Fibroblast of lung (primary cell): ENCODE measurements at regions not wholly inside any gene's neighbourhood (a gene's known extent, or its start where the extent isn't known, plus 50 kb on each side); places are given as distances from the start of the nearest gene placed in this dataset.
A peak's percentile ranks its signal among the peaks of the same experiment; 100 is the strongest.

ENCODE experiments used
- DNase-seq, 2 donors: peaks; one replicate each; pipeline versions ENCODE4 v3.0.0 to v3.0.0-alpha.2; 2010; ENCODE audit warnings: low read depth in 2 of 2
- H2AFZ ChIP-seq: 2 replicates; pipeline ENCODE4 v1.5.1; 2012; ENCODE audit warnings: low read length, control low read depth, inconsistent platforms
- H3K27ac ChIP-seq: 2 replicates; pipeline ENCODE4 v1.5.1; 2011; ENCODE audit warnings: low read length, control low read depth; ENCODE audit not compliant: insufficient read depth
- H3K27me3 ChIP-seq: 2 replicates; pipeline ENCODE4 v1.5.1; 2011; ENCODE audit warnings: mild to moderate bottlenecking, low read length; ENCODE audit not compliant: control insufficient read depth, insufficient read depth
- H3K36me3 ChIP-seq: 2 replicates; pipeline ENCODE4 v1.5.1; 2011; ENCODE audit warnings: low read length; ENCODE audit not compliant: control insufficient read depth, insufficient read depth
- H3K4me1 ChIP-seq: 2 replicates; pipeline ENCODE4 v1.5.1; 2011; ENCODE audit warnings: low read length; ENCODE audit not compliant: control insufficient read depth, insufficient read depth; ENCODE audit errors: extremely low read depth
- H3K4me2 ChIP-seq: 2 replicates; pipeline ENCODE4 v1.5.1; 2011; ENCODE audit warnings: low read length, control low read depth; ENCODE audit not compliant: insufficient read depth; ENCODE audit errors: extremely low read depth
- H3K4me3 ChIP-seq, 4 experiments: fragments of 200-600 bp in 1 of 4; sonication (generic) in 1 of 4; replicated peaks in 1 of 4; 2 replicates each; pipeline ENCODE4 v1.5.1; 2011 to 2016; ENCODE audit warnings: low read length in 4 of 4, low read depth in 3 of 4, mild to moderate bottlenecking in 3 of 4, control low read depth in 2 of 4, inconsistent platforms in 1 of 4, mixed read lengths in 1 of 4; ENCODE audit not compliant: insufficient read depth in 1 of 4; ENCODE audit errors: control extremely low read depth in 1 of 4
- H3K79me2 ChIP-seq: 2 replicates; pipeline ENCODE4 v1.5.1; 2012; ENCODE audit warnings: mild to moderate bottlenecking, low read length, inconsistent platforms; ENCODE audit not compliant: control insufficient read depth, insufficient read depth
- H3K9ac ChIP-seq: 2 replicates; pipeline ENCODE4 v1.5.1; 2011; ENCODE audit warnings: mild to moderate bottlenecking, low read length, control low read depth; ENCODE audit not compliant: insufficient read depth
- H3K9me3 ChIP-seq: 2 replicates; pipeline ENCODE4 v1.5.1; 2012; ENCODE audit warnings: low read depth, low read length; ENCODE audit not compliant: control insufficient read depth, insufficient read depth
- H4K20me1 ChIP-seq: 2 replicates; pipeline ENCODE4 v1.5.1; 2011; ENCODE audit warnings: low read length; ENCODE audit not compliant: control insufficient read depth, insufficient read depth; ENCODE audit errors: extremely low read depth
- EZH2 ChIP-seq: IDR thresholded peaks from 2 replicates; pipeline ENCODE4 v1.5.1; 2012; ENCODE audit warnings: low read length, control low read depth, mild to moderate bottlenecking; ENCODE audit errors: missing control alignments
- TF ChIP-seq, protein P1 (sequence below), 2 donors: IDR thresholded peaks in 1 of 2; conservative IDR thresholded peaks in 1 of 2; 1 replicate in 1 of 2; 2 replicates in 1 of 2; pipeline ENCODE4 v1.5.1; 2011 to 2012; ENCODE audit warnings: low read length in 2 of 2, control low read depth in 1 of 2, inconsistent platforms in 1 of 2, low read depth in 1 of 2, mild to moderate bottlenecking in 1 of 2

DNA sequence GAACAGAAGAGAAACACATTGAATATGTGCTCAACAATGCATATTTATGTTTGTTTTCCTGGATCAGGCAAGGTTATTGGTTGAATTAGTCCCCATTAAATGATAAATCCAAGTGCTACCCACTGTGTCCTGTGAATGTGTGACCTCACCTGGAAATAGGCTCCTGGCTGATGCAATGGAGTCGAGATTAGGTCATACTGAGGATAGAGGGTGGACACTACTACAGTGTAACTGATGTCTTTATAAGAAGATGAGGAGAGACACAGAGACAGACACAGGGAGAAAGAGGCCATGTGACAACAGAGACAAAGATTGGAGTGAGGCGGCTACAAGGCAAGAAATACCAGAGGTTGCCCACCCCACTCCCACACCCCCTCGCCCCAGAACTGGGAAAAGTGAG lies 559.3 kb downstream of the C6orf118 start:
- H4K20me1 ChIP-seq: no peaks in the 10 kb centered on the region
- H3K36me3 ChIP-seq: no peaks in the 10 kb centered on the region
- H3K27ac ChIP-seq: no peak overlapping the region
- no peak for TF ChIP-seq EZH2
- TF ChIP-seq, protein P1, sequence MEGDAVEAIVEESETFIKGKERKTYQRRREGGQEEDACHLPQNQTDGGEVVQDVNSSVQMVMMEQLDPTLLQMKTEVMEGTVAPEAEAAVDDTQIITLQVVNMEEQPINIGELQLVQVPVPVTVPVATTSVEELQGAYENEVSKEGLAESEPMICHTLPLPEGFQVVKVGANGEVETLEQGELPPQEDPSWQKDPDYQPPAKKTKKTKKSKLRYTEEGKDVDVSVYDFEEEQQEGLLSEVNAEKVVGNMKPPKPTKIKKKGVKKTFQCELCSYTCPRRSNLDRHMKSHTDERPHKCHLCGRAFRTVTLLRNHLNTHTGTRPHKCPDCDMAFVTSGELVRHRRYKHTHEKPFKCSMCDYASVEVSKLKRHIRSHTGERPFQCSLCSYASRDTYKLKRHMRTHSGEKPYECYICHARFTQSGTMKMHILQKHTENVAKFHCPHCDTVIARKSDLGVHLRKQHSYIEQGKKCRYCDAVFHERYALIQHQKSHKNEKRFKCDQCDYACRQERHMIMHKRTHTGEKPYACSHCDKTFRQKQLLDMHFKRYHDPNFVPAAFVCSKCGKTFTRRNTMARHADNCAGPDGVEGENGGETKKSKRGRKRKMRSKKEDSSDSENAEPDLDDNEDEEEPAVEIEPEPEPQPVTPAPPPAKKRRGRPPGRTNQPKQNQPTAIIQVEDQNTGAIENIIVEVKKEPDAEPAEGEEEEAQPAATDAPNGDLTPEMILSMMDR (conservative IDR thresholded peaks at IDR 0.05 in 1 of 2, IDR thresholded peaks at IDR 0.05 in 1 of 2; ENCODE audit: low read depth in 1 of 2, low read length in 2 of 2): no peak
- H3K9ac ChIP-seq: no peak overlapping the region
- H3K27me3 ChIP-seq: no peaks in the 10 kb centered on the region
- H3K4me2 ChIP-seq: no peak overlapping the region
- H2AFZ ChIP-seq: no peak overlapping the region
- no peak overlapping the region for H3K4me3 ChIP-seq
- H3K9me3 ChIP-seq: no peaks in the 10 kb centered on the region
- DNase-seq: no peak
- H3K79me2 ChIP-seq: no peaks in the 10 kb centered on the region
- no peaks in the 10 kb centered on the region for H3K4me1 ChIP-seq

DNA sequence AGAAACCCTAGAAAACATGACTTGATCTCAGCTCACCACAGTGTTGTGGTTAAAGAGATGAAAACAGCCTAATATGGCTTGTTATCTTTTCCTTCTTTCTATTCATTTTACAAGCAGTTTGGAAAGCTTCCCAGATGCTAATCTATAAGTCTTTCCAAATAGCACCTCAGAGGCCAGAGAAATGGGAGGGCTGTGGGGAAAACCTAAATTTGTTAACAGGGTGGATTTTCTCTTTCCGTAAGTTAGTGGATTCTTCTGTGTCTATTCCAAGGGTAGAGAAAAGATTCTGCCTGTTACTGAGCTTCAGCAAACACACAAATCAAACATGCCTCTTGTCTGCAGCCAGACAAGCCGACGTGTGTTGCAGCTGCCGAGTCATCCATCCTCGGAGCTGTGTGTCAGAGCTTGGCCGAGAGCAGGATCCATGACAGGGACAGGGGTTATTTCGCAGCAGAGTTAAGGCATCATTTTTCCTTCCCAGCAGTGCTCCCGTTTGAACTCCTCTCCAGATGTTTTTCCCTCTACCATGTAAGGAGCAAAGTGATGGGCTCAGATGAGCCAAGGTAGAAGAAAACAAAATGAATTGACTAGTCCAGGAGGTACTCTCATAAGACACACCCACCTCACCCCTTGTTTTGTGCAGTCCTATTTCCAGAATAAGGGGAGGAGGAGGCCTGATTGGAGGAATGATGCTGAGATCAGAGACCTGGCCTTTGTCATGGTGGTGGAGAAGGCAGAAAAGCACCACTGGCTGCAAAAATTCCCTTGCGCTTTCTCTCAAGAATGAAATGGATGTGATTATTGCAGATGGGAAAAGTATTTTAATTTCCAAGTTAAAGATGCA lies 560.0 kb downstream of the C6orf118 start:
- H3K79me2 ChIP-seq: no peaks in the 10 kb centered on the region
- H3K4me1 ChIP-seq: no peaks in the 10 kb centered on the region
- TF ChIP-seq, protein P1 (conservative IDR thresholded peaks at IDR 0.05 in 1 of 2, IDR thresholded peaks at IDR 0.05 in 1 of 2; ENCODE audit: low read depth in 1 of 2, low read length in 2 of 2): no peak
- TF ChIP-seq EZH2: no peak
- no peak overlapping the region for H3K27ac ChIP-seq
- no peaks in the 10 kb centered on the region for H4K20me1 ChIP-seq
- no peak overlapping the region for H3K9ac ChIP-seq
- H3K27me3 ChIP-seq: no peaks in the 10 kb centered on the region
- no peak overlapping the region for H3K4me3 ChIP-seq
- no peak overlapping the region for H3K4me2 ChIP-seq
- no peaks in the 10 kb centered on the region for H3K36me3 ChIP-seq
- no peaks in the 10 kb centered on the region for H3K9me3 ChIP-seq
- no peak overlapping the region for H2AFZ ChIP-seq
- DNase-seq: peak in 1 of 2 donors; percentile 94

DNA sequence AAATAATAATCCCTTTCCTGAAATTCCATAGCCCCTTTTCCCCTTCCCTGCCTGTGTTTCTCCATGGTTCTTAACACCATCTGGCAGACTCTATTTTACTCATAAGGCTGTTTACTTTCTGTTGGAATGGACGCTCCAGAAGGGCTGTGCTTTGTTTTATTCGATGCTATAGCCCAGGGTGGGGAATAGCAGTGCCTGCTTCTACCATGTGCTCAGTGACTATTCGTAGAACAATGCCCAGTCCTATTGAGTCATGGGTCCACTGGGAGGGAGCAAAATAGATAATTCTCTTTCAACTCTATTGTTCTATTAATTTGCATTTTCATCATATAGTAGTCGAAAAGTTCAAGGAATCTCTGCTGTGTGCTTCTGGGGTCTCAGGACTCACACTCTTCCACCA lies 565.1 kb downstream of the C6orf118 start:
- H3K4me3 ChIP-seq: no peak overlapping the region
- TF ChIP-seq EZH2: no peak
- TF ChIP-seq, protein P1 (conservative IDR thresholded peaks at IDR 0.05 in 1 of 2, IDR thresholded peaks at IDR 0.05 in 1 of 2; ENCODE audit: low read depth in 1 of 2, low read length in 2 of 2): no peak
- no peak for DNase-seq

More for the DNA sequence above, 565.1 kb downstream of the C6orf118 start:
- Histone ChIP-seq H3K4me2 (no peak overlapping the region), H3K36me3 (no peaks in the 10 kb centered on the region), H3K9me3 (no peaks in the 10 kb centered on the region), H2AFZ (no peak overlapping the region), H3K27me3 (no peaks in the 10 kb centered on the region), H3K27ac (no peak overlapping the region), H3K4me1 (no peaks in the 10 kb centered on the region), H4K20me1 (no peaks in the 10 kb centered on the region), H3K79me2 (no peaks in the 10 kb centered on the region), H3K9ac (no peak overlapping the region)
